H1 (cell line): ENCODE measurements at regions not wholly inside any gene's neighbourhood (a gene's known extent, or its start where the extent isn't known, plus 50 kb on each side); places are given as distances from the start of the nearest gene placed in this dataset.
A peak's percentile ranks its signal among the peaks of the same experiment; 100 is the strongest.

Experiments
- CTCF ChIA-PET: fragments of 300-600 bp; sonication (Branson Sonifier 250); formaldehyde crosslinking; loops from one replicate; lab custom pipeline; 2021; ENCODE audit not compliant: partially characterized antibody; lab: Charles Lee
- POLR2A ChIA-PET: fragments of 300-600 bp; sonication (Branson Sonifier 250); formaldehyde crosslinking; loops from one replicate; lab custom pipeline; 2021; ENCODE audit warnings: inconsistent platforms; ENCODE audit not compliant: partially characterized antibody; lab: Charles Lee
- DNase-seq, 2 experiments: peaks; one replicate each; pipeline versions ENCODE4 v3.0.0 to v3.0.0-alpha.2; 2010 to 2022; ENCODE audit warnings: low spot score in 2 of 2, low read depth in 1 of 2, mixed read lengths in 1 of 2
- FAIRE-seq: peaks from 2 replicates; lab custom pipeline; 2011; peaks lifted over from hg19 to GRCh38; lab: Jason Lieb, UNC
- H2AFZ ChIP-seq: 2 replicates; pipeline ENCODE4 v1.8.1; 2012; ENCODE audit warnings: low read length, inconsistent platforms
- H2AK5ac ChIP-seq: 2 replicates; pipeline ENCODE4 v1.6.1; 2013; ENCODE audit warnings: low read depth, low read length
- H2BK120ac ChIP-seq: replicated peaks from 2 replicates; pipeline ENCODE3; 2013; ENCODE audit warnings: low read depth, low read length, inconsistent platforms
- H2BK12ac ChIP-seq: 2 replicates; pipeline ENCODE4 v1.6.1; 2013; ENCODE audit warnings: low read depth, low read length
- H2BK15ac ChIP-seq: 2 replicates; pipeline ENCODE4 v1.6.1; 2013; ENCODE audit warnings: low read length
- H2BK20ac ChIP-seq: 2 replicates; pipeline ENCODE4 v1.6.1; 2013; ENCODE audit warnings: low read length
- H2BK5ac ChIP-seq: 2 replicates; pipeline ENCODE4 v1.6.1; 2013; ENCODE audit warnings: low read depth, low read length
- H3K14ac ChIP-seq: 2 replicates; pipeline ENCODE4 v1.6.1; 2013; ENCODE audit warnings: inconsistent platforms; ENCODE audit not compliant: insufficient read length
- H3K18ac ChIP-seq: 2 replicates; pipeline ENCODE4 v1.6.1; 2013; ENCODE audit warnings: low read length; ENCODE audit errors: extremely low read depth
- H3K23ac ChIP-seq: 2 replicates; pipeline ENCODE4 v1.6.1; 2013; ENCODE audit warnings: inconsistent platforms; ENCODE audit not compliant: insufficient read length
- H3K23me2 ChIP-seq: 2 replicates; pipeline ENCODE4 v1.6.1; 2013; ENCODE audit warnings: low read depth, low read length
- H3K27ac ChIP-seq: 2 replicates; pipeline ENCODE4 v1.6.1; 2011; ENCODE audit warnings: low read depth, low read length, inconsistent platforms
- H3K27me3 ChIP-seq, 4 experiments: replicated peaks in 1 of 4; 1 replicate in 1 of 4; 2 replicates in 3 of 4; pipeline versions ENCODE4 v1.6.1 to v1.8.1; 2011 to 2013; ENCODE audit warnings: low read length in 3 of 4, mild to moderate bottlenecking in 3 of 4, inconsistent platforms in 2 of 4, mixed read lengths in 2 of 4, moderate library complexity in 1 of 4; ENCODE audit not compliant: control insufficient read depth in 3 of 4, insufficient read depth in 3 of 4; ENCODE audit errors: extremely low read depth in 1 of 4
- H3K36me3 ChIP-seq, 4 experiments: 2 replicates each; pipeline versions ENCODE4 v1.6.1 to v1.8.1; 2011 to 2013; ENCODE audit warnings: mild to moderate bottlenecking in 4 of 4, low read length in 3 of 4, moderate library complexity in 2 of 4, control low read depth in 1 of 4, inconsistent platforms in 1 of 4; ENCODE audit not compliant: insufficient read depth in 4 of 4, control insufficient read depth in 2 of 4
- H3K4ac ChIP-seq: replicated peaks from 2 replicates; pipeline ENCODE3; 2013; ENCODE audit warnings: low read length, low read depth, mixed read lengths, inconsistent platforms; ENCODE audit not compliant: insufficient read length
- H3K4me1 ChIP-seq, 4 experiments: replicated peaks in 1 of 4; 1 replicate in 1 of 4; 2 replicates in 3 of 4; pipeline versions ENCODE4 v1.6.1 to v1.8.1; 2011 to 2013; ENCODE audit warnings: low read length in 3 of 4, inconsistent platforms in 2 of 4, mixed read lengths in 1 of 4; ENCODE audit not compliant: insufficient read depth in 4 of 4, control insufficient read depth in 3 of 4
- H3K4me2 ChIP-seq, 2 experiments: 2 replicates each; pipeline versions ENCODE4 v1.6.1 to v1.8.1; 2011 to 2013; ENCODE audit warnings: low read depth in 2 of 2, low read length in 2 of 2, control low read depth in 1 of 2, inconsistent platforms in 1 of 2, mild to moderate bottlenecking in 1 of 2; ENCODE audit not compliant: insufficient read depth in 1 of 2
- H3K4me3 ChIP-seq, 4 experiments: fragments of 200-600, 300-600 bp in 1 of 4; sonication (generic), shearing (Covaris generic), sonication (Bioruptor Twin) in 1 of 4; 2 replicates each; pipeline versions ENCODE4 v1.5.1 to v1.8.1; 2011 to 2016; ENCODE audit warnings: low read length in 4 of 4, low read depth in 3 of 4, control low read depth in 2 of 4, inconsistent platforms in 2 of 4, mild to moderate bottlenecking in 2 of 4, mixed read lengths in 1 of 4, moderate library complexity in 1 of 4; ENCODE audit not compliant: insufficient read depth in 2 of 4; ENCODE audit errors: extremely low read depth in 1 of 4
- H3K56ac ChIP-seq: replicated peaks from 2 replicates; pipeline ENCODE3; 2013; ENCODE audit warnings: low read depth, mild to moderate bottlenecking, mixed read lengths, low read length, inconsistent platforms; ENCODE audit not compliant: insufficient read length
- H3K79me1 ChIP-seq: 2 replicates; pipeline ENCODE4 v1.6.1; 2013; ENCODE audit warnings: low read depth, low read length, control low read depth
- H3K79me2 ChIP-seq, 2 experiments: 2 replicates each; pipeline versions ENCODE4 v1.6.1 to v1.8.1; 2012 to 2013; ENCODE audit warnings: low read length in 2 of 2, mild to moderate bottlenecking in 2 of 2, inconsistent platforms in 1 of 2; ENCODE audit not compliant: insufficient read depth in 2 of 2, control insufficient read depth in 1 of 2
- H3K9ac ChIP-seq, 4 experiments: replicated peaks in 1 of 4; 1 replicate in 1 of 4; 2 replicates in 3 of 4; pipeline versions ENCODE4 v1.6.1 to v1.8.1; 2011 to 2013; ENCODE audit warnings: low read depth in 3 of 4, low read length in 3 of 4, control low read depth in 2 of 4, mild to moderate bottlenecking in 2 of 4, moderate library complexity in 2 of 4, inconsistent platforms in 1 of 4; ENCODE audit errors: extremely low read depth in 1 of 4
- H3K9me3 ChIP-seq, 2 experiments: 2 replicates each; pipeline versions ENCODE4 v1.6.1 to v1.8.1; 2012 to 2013; ENCODE audit warnings: mild to moderate bottlenecking in 2 of 2, moderate library complexity in 2 of 2, control low read depth in 1 of 2, inconsistent platforms in 1 of 2, low read depth in 1 of 2, low read length in 1 of 2, mixed read lengths in 1 of 2; ENCODE audit not compliant: insufficient read depth in 2 of 2
- H4K20me1 ChIP-seq, 2 experiments: replicated peaks in 1 of 2; 2 replicates each; pipeline versions ENCODE3 to v1.8.1; 2011 to 2013; ENCODE audit warnings: inconsistent platforms in 2 of 2, low read length in 2 of 2, mild to moderate bottlenecking in 1 of 2; ENCODE audit not compliant: insufficient read depth in 2 of 2, control insufficient read depth in 1 of 2
- H4K5ac ChIP-seq: 2 replicates; pipeline ENCODE4 v1.6.1; 2013; ENCODE audit warnings: low read length, low read depth, mixed read lengths, inconsistent platforms; ENCODE audit not compliant: insufficient read length
- H4K8ac ChIP-seq: 2 replicates; pipeline ENCODE4 v1.8.0; 2013; ENCODE audit warnings: mild to moderate bottlenecking, moderate library complexity, low read length, inconsistent platforms; ENCODE audit not compliant: insufficient read depth; ENCODE audit errors: extremely low read depth
- H4K91ac ChIP-seq: replicated peaks from 2 replicates; pipeline ENCODE3; 2013; ENCODE audit warnings: low read length, mixed read lengths, inconsistent platforms; ENCODE audit not compliant: insufficient read length
- CTCF ChIP-seq, 3 experiments: IDR thresholded peaks; 1 replicate in 2 of 3; 2 replicates in 1 of 3; pipeline versions ENCODE4 v1.5.1 to v1.6.1; 2011; ENCODE audit warnings: low read length in 3 of 3, mild to moderate bottlenecking in 3 of 3, inconsistent platforms in 2 of 3, low read depth in 1 of 3, moderate library complexity in 1 of 3; ENCODE audit not compliant: insufficient read depth in 1 of 3; ENCODE audit errors: control extremely low read depth in 1 of 3
- RAD21 ChIP-seq, 2 experiments: IDR thresholded peaks in 1 of 2; conservative IDR thresholded peaks in 1 of 2; 2 replicates each; pipeline ENCODE4 v1.6.1; 2011; ENCODE audit warnings: low read depth in 2 of 2, low read length in 2 of 2, improper control_type of control experiment in 1 of 2, inconsistent platforms in 1 of 2, mild to moderate bottlenecking in 1 of 2, moderate library complexity in 1 of 2
- SP2 ChIP-seq: IDR thresholded peaks from 2 replicates; pipeline ENCODE4 v1.6.1; 2012; ENCODE audit warnings: mild to moderate bottlenecking, low read length, inconsistent platforms
- WGBS, 2 experiments: shearing (Covaris generic) in 1 of 2; methylation state at CpG; one replicate each; pipeline versions ENCODE4 v1.1.6 to v1.1.7; 2013 to 2015; ENCODE audit warnings: low lambda C conversion rate in 2 of 2, mixed read lengths in 2 of 2, inconsistent platforms in 1 of 2, low coverage in 1 of 2, missing lambda C conversion rate in 1 of 2; ENCODE audit not compliant: insufficient replicate concordance in 2 of 2, insufficient coverage in 1 of 2, insufficient read length in 1 of 2; ENCODE audit errors: extremely low coverage in 1 of 2, missing lambda C conversion rate in 1 of 2; 5-methylcytosine and 5-hydroxymethylcytosine counted together

- H3K4me3 ChIP-seq = no peak overlapping the region
- H3K79me1 ChIP-seq = no peaks in the 10 kb centered on the region
- peak overlapping the region; percentile 98 for H2AFZ ChIP-seq
- no peak overlapping the region for H2BK15ac ChIP-seq
- no peak overlapping the region for H3K18ac ChIP-seq
- H3K36me3 ChIP-seq = no peaks in the 10 kb centered on the region
- H2BK12ac ChIP-seq = no peak overlapping the region
- peaks cover 0 to 2% (median 0%) of the 10 kb centered on the region in 4 experiments; a peak in 1 of 7 replicates for H3K4me1 ChIP-seq
- H3K9me3 ChIP-seq = no peaks in the 10 kb centered on the region
- peak; percentile 52 for FAIRE-seq
- no peak overlapping the region for H3K23ac ChIP-seq
- H4K91ac ChIP-seq = no peak overlapping the region
- POLR2A ChIA-PET = no interaction called here
- no peak overlapping the region for H4K5ac ChIP-seq
- no peak overlapping the region for H3K9ac ChIP-seq
- no peaks in the 10 kb centered on the region for H3K23me2 ChIP-seq
- no peaks in the 10 kb centered on the region for H3K27me3 ChIP-seq
- CTCF ChIA-PET = interaction anchor here (0.8 to 1.5 kb wide), 5 partner anchors 9 to 419 kb away, joined by 3 to 5 read pairs (median 4); no protein-coding TSS in a partner anchor
- no peak overlapping the region for H3K4ac ChIP-seq
- H3K27ac ChIP-seq = no peak overlapping the region
- H2BK5ac ChIP-seq = no peak overlapping the region
- peaks cover 0 to 1% of the 10 kb centered on the region in 2 experiments for H4K20me1 ChIP-seq
- H3K14ac ChIP-seq = no peak overlapping the region
- peak; percentile 52 to 61 for TF ChIP-seq RAD21 (IDR thresholded peaks at IDR 0.05 in 1 of 2, conservative IDR thresholded peaks at IDR 0.05 in 1 of 2; ENCODE audit: low read depth in 2 of 2, low read length in 2 of 2)
- TF ChIP-seq SP2 = no peak
- TF ChIP-seq CTCF (IDR thresholded peaks at IDR 0.05; ENCODE audit: control extremely low read depth in 1 of 3, insufficient read depth in 1 of 3, low read depth in 1 of 3, low read length in 3 of 3) = peak; percentile 4 to 60 (median 45)
- no peak overlapping the region for H3K4me2 ChIP-seq
- no peak overlapping the region for H2BK120ac ChIP-seq
- 68% methylated on average over 5 of the region's 5 CpGs; no CpG with 5 or more reads in 1 of the 2 experiments for WGBS, 2 experiments
- H4K8ac ChIP-seq = no peak overlapping the region
- DNase-seq = peak in 1 of 2 experiments; percentile 0
- no peaks in the 10 kb centered on the region for H3K79me2 ChIP-seq
- no peak overlapping the region for H2AK5ac ChIP-seq
- no peak overlapping the region for H2BK20ac ChIP-seq
- no peak overlapping the region for H3K56ac ChIP-seq
Measured at GRCh38 chr16:76157629-76158028, 119.6 kb upstream of the CNTNAP4 start.
